Renal cortical epithelial cell (primary cell): ENCODE measurements at regions not wholly inside any gene's neighbourhood (a gene's known extent, or its start where the extent isn't known, plus 50 kb on each side); places are given as distances from the start of the nearest gene placed in this dataset.

Experiments
- DNase-seq: peaks from one replicate; pipeline ENCODE4 v3.0.0-alpha.2; 2011; ENCODE audit warnings: low read depth

DNA sequence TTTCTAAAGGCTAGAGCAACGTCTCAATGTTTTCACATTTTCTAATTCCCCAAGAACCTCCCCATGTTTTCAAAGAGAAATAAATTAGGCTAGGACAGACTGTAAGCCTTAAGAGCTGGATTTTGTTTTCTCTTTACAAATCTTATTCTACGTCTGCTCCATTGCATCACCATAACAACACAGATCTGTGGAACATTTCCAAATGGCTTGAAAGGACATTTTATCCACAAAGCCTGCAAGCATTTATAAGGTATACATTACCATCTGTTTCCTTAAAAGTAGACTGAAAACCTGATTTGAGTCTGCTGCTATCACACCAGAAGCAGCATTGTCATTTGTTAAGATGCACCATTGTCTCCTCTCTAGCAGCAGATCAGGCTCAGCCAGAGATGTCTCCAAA is 115.3 kb upstream of the PLEKHA5 start:
- DNase-seq: no peak

- no peak for DNase-seq
These were observed 114.2 kb upstream of the PLEKHA5 start for GRCh38 chr12:19015285-19015684.

GRCh38 chr12:19018302-19018970 is 111.1 kb upstream of the PLEKHA5 start:
- peak; percentile 87 for DNase-seq

DNA sequence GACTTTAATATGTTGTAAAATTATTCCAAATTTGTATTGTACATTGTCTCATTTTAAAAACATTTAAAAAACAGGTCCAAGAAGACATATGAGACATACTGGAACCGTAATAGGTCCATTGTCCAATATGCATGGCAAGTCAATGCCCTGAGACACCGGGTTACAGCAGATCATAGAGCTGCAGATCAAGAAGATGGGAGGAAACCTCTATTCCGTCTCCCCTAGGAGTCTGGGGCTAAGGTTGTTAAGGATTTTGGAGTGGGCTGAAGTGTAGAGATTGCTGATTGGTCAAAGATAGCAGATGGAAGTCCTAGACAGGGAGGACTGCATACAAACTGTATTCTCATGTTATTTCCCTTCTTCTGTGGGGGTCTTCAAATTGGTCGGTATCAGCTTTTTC is 108.3 kb upstream of the PLEKHA5 start:
- no peak for DNase-seq

DNA sequence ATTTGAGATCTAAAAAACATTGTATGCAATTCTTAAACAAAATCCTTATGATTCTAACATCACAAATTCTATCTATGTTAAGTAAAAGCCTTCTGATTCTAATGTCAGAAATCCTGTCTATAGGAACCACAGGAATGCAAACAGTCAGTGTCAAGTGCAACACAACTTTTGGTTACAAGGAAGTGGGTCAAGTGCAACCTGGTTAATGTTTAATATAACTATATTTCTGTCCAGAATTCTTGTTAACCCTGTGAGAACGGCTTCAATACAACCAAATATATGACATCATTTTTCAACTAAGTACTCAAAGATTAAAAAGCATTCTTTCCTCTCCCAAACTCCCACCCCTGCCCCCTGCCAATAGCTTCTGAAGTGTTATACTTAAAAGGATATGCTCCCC is 107.9 kb upstream of the PLEKHA5 start:
- peak; percentile 93 for DNase-seq

- peak; percentile 82 for DNase-seq
These were observed 104.0 kb upstream of the PLEKHA5 start for GRCh38 chr12:19025582-19025981.

- DNase-seq: no peak
These were observed 103.5 kb upstream of the PLEKHA5 start for GRCh38 chr12:19026034-19026433.

DNA sequence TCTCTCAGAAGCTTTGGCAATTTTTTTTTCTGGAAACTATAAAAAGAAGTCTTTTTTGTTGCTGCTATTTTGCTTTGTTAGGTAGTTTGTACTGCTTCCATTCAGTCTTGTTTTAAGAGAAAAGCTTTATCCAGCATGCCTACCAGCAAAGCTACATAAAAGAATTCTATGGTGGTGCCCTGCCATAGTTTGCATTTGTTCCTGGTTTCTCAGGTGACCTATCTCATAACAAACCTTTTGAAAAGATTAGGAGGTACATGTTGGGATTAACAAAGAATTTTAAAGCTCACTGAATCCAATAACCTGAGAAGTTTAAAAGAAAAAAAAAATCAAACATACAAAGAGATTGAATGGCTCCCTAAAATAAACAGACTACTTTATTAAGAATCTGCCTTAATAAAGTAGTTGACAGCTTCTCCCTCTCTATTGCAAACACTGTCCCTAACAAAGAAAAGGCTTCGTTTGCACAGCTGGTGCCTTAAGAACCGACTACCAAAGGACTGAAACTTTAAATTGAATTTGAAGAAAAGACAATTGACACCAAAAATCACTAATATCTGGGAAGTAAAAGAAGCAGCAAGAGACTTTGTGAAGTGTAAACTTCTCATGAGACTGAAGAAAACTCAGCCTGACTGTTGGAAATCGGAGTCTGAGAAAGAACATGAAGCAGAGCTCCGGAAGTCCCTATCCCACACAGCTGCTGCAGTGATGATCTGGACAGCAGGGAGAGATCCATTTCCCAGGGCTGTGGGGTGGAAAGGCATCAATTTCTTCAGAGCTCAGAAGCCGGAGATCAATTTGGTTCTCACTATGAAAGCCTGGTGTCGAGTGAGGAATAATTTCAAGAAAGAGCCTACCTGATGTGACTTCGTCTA is 102.7 kb upstream of the PLEKHA5 start:
- no peak for DNase-seq

GRCh38 chr12:19030180-19030579 is 99.4 kb upstream of the PLEKHA5 start:
- DNase-seq: no peak

DNA sequence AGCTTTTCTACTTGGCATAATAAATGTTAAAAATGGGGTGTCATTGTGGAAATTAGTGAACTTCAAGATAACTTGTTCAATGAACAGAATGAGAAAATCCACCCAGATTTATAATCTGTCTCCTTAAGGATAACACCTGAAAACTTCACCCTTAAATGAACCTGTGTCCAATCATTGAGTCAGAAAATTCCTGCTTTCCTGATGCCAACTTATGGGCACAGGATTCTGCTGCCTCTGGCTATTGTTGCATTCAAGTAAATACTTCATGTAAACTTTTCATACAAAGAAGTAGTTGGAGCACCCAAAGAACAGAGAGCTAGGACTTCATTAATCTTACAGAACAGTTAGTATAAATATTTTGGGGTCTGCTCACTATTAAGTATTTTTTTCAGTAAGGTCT is 98.9 kb upstream of the PLEKHA5 start:
- peak; percentile 46 for DNase-seq

DNA sequence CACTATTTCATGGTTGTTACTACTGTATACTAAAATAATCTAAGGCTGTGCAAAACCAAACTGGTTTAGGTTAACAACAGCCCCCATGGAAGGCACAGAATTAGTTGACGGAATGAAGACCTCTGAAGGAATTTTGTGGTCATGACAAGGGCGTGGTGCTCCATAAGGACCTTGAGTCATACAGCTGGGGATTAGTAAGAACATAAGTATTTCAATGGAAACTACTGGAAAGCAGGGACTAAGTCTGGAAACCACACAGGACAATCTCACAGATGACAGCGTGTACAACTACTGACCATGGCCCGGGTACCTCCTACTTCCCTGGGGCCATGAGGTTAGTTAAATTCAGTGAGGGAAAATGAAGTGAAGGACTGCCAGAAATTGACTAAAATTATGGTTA is 98.5 kb upstream of the PLEKHA5 start:
- peak; percentile 94 for DNase-seq

- DNase-seq: no peak
These were observed 96.7 kb upstream of the PLEKHA5 start for GRCh38 chr12:19032826-19033225.

- no peak for DNase-seq
These were observed 96.3 kb upstream of the PLEKHA5 start for GRCh38 chr12:19033244-19033643.

DNA sequence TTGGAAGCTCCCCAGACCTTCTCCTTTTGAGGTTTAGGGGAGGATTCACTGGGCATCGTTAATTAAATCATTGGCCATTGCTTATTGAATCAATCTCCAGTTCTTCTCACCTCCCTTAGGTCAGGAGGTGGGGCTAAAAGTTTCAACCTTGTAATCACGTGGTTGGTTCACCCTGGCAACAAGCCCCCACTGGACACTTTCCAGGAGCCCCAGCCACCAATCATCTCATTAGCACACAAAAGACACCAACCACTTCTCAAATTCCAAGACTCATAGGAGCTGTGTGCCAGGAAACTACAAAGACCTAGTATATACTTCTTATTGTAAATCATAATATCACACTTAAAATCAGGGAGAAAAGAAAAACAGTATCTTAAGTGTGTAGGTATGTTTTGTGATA is 94.6 kb upstream of the PLEKHA5 start:
- no peak for DNase-seq

DNA sequence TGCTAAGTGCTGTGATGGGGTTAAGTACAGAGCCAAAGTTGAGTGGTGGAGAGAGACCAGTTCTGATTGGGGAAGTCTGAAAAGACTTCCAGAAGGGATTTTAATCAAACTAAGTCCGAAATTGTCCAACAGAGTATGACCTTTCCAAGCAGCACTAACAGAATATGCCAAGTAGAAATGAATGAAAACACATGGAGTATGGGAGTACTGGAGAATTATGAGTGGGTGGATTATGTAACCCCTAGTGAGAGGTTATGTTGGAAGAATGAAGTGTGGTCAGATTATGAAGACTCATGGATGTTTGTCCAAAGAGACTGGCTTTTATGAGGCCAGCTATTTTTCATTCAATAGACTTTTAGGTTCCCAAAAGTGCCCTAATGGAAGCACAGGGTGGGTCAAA is 94.0 kb upstream of the PLEKHA5 start:
- DNase-seq: no peak

DNA sequence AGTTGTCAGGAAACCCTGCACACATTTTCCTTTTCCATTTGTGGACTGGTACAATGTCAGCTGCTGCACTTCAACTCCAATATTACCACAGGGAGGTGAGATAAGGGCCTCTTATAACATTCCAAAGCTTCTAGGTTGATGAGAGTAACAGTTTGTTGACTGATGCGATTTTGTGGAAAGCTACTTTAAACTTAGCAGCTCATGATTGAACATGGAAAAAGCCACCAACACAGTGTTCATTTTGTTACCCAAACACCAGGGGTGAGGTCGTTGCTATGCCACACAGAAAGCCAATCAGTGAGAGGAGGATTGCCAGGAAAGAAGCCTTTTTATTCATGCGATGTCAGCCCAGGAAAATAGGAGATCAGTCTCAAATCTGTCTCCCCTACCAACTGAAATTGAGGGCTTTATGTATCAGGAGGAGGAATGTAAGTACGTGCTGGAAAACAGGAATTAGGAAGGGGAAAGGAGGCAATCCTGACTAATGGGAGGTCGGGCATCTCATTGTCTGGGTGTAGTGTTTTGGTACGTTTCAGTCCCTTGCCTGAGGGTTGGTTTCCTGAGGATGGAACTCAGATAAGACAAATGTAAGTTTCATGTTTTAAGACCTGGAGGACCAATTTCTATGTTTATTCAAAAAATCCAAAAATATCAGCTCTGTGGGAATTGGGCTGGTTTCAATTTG is 92.7 kb upstream of the PLEKHA5 start:
- no peak for DNase-seq

DNA sequence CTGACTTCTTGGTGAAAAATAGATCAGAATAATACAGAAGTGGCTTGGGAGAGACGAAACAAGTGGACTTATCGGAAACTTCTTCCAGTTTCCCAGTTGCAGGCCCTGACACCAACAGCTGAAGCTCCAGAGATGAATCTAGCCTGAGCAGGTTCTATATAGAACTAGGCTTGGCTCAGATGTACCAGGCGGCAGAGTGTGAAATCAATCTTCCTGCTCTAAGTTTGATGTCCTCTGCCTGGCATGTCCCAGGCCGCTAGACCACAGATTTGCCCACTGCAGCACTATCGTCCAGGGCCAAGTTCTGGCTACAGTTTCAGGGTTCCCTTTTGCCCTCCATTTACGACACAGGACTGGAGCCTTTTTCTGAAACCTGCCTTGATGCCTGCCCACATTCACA is 91.3 kb upstream of the PLEKHA5 start:
- no peak for DNase-seq

DNA sequence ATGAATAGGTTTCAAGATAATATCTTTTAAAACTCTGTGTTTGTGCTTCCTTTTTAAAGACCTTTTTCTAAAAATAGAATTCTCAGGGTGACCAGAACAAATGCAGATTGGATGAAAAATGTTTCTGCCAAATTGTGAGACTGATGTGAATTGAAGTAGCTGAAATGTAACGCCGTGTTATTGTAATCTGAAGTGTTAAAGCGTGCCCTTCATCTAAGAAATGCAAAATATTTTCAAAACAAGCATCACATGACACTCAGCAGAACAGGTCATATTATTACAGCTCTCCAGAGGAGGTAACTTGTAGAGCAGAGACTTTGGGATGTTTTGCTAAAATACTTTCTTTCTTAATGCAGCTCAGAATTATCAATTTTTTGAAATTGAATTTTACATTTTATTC is 90.0 kb upstream of the PLEKHA5 start:
- DNase-seq: no peak

GRCh38 chr12:19042221-19042620 is 87.3 kb upstream of the PLEKHA5 start:
- no peak for DNase-seq

GRCh38 chr12:19044430-19044829 is 85.1 kb upstream of the PLEKHA5 start:
- DNase-seq: no peak

- no peak for DNase-seq
These were observed 84.6 kb upstream of the PLEKHA5 start for GRCh38 chr12:19044891-19045290.

GRCh38 chr12:19045426-19045825 is 84.1 kb upstream of the PLEKHA5 start:
- DNase-seq: peak; percentile 57

DNA sequence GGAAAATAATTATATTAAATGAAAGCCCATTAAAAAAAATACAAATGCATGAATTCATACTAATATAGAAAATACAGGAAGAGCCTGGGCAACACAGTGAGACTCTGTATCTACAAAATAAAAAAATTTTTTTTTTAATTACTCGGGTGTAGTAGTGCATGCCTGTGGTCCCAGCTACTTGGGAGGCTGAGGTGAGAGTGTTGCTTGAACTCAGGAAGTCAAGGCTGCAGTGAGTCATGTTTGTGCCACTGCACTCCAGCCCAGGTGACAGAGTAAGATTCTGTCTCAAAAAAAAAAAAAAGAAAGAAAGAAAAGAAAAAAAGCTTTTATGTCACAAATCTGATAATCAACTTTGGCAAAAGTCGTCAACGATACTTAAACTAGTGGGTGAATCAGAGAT is 80.6 kb upstream of the PLEKHA5 start:
- peak; percentile 43 for DNase-seq
